Keratinocyte (primary cell): ENCODE measurements at regions not wholly inside any gene's neighbourhood (a gene's known extent, or its start where the extent isn't known, plus 50 kb on each side); places are given as distances from the start of the nearest gene placed in this dataset.
"Not testable (repeated sequence)": the region's sequence is repeated elsewhere in the genome, so short reads cannot be mapped to it uniquely, and the experiment has no call there.

ENCODE experiments used
- DNase-seq: peaks from one replicate; pipeline ENCODE4 v3.0.0-alpha.2; 2011; ENCODE audit warnings: low read depth, missing footprints, low spot score
- FAIRE-seq: peaks from 2 replicates; lab custom pipeline; 2011; peaks lifted over from hg19 to GRCh38; lab: Jason Lieb, UNC
- H2AFZ ChIP-seq: 2 replicates; pipeline ENCODE4 v1.6.0; 2012; ENCODE audit warnings: low read length, control low read depth, inconsistent platforms; ENCODE audit not compliant: control insufficient read depth
- H3K27ac ChIP-seq: 2 replicates; pipeline ENCODE4 v1.5.1; 2011; ENCODE audit warnings: low read length; ENCODE audit not compliant: control insufficient read depth, insufficient read depth
- H3K27me3 ChIP-seq: 3 replicates; pipeline ENCODE4 v1.6.0; 2011; ENCODE audit warnings: low read length; ENCODE audit not compliant: control insufficient read depth, insufficient read depth; ENCODE audit errors: extremely low read depth
- H3K36me3 ChIP-seq, 2 experiments: 2 replicates in 1 of 2; 3 replicates in 1 of 2; pipeline ENCODE4 v1.5.1; 2011; ENCODE audit warnings: low read length in 2 of 2, mild to moderate bottlenecking in 1 of 2; ENCODE audit not compliant: control insufficient read depth in 2 of 2, insufficient read depth in 2 of 2; ENCODE audit errors: extremely low read depth in 1 of 2
- H3K4me1 ChIP-seq: 3 replicates; pipeline ENCODE4 v1.5.1; 2011; ENCODE audit warnings: low read length; ENCODE audit not compliant: control insufficient read depth, insufficient read depth; ENCODE audit errors: extremely low read depth
- H3K4me2 ChIP-seq: 3 replicates; pipeline ENCODE4 v1.6.0; 2011; ENCODE audit warnings: low read depth, low read length; ENCODE audit not compliant: control insufficient read depth, insufficient read depth; ENCODE audit errors: extremely low read depth
- H3K4me3 ChIP-seq, 3 experiments: fragments of 200-600 bp in 1 of 3; sonication (generic) in 1 of 3; 2 replicates in 2 of 3; 3 replicates in 1 of 3; pipeline ENCODE4 v1.5.1; 2011 to 2016; ENCODE audit warnings: low read length in 3 of 3, mild to moderate bottlenecking in 3 of 3, control low read depth in 2 of 3, inconsistent platforms in 1 of 3, low read depth in 1 of 3, mixed read lengths in 1 of 3, mixed run types in 1 of 3, moderate library complexity in 1 of 3; ENCODE audit not compliant: control insufficient read depth in 2 of 3, insufficient read depth in 2 of 3; ENCODE audit errors: extremely low read depth in 1 of 3
- H3K79me2 ChIP-seq: 2 replicates; pipeline ENCODE4 v1.6.0; 2012; ENCODE audit warnings: low read length; ENCODE audit not compliant: control insufficient read depth, insufficient read depth
- H3K9ac ChIP-seq: 3 replicates; pipeline ENCODE4 v1.6.0; 2011; ENCODE audit warnings: low read length; ENCODE audit not compliant: control insufficient read depth, insufficient read depth; ENCODE audit errors: extremely low read depth
- H3K9me1 ChIP-seq: 3 replicates; pipeline ENCODE4 v1.6.0; 2011; ENCODE audit warnings: low read length; ENCODE audit not compliant: control insufficient read depth, insufficient read depth; ENCODE audit errors: extremely low read depth
- H3K9me3 ChIP-seq: 2 replicates; pipeline ENCODE4 v1.5.1; 2012; ENCODE audit warnings: low read depth, low read length; ENCODE audit not compliant: control insufficient read depth
- H4K20me1 ChIP-seq: 3 replicates; pipeline ENCODE4 v1.6.0; 2011; ENCODE audit warnings: low read length; ENCODE audit not compliant: control insufficient read depth, insufficient read depth; ENCODE audit errors: extremely low read depth
- CTCF ChIP-seq, 3 experiments: IDR thresholded peaks in 1 of 3; conservative IDR thresholded peaks in 1 of 3; optimal IDR thresholded peaks in 1 of 3; 2 replicates in 2 of 3; 3 replicates in 1 of 3; pipeline versions ENCODE3 to v1.5.1; 2011; ENCODE audit warnings: low read length in 3 of 3, mild to moderate bottlenecking in 3 of 3, moderate library complexity in 2 of 3, control low read depth in 1 of 3, inconsistent platforms in 1 of 3; ENCODE audit not compliant: insufficient read depth in 2 of 3; ENCODE audit errors: extremely low read depth in 1 of 3
- EZH2 ChIP-seq: IDR thresholded peaks from one replicate; pipeline ENCODE4 v1.6.1; 2012; ENCODE audit warnings: inconsistent platforms, mild to moderate bottlenecking, low read length, moderate library complexity
- dilution Hi-C: fragments of 300-500 bp; cut with MboI; formaldehyde crosslinking; loops from one replicate; pipeline ENCODE4 v1.7.0; 2020; ENCODE audit warnings: low sequenced_read_pairs; ENCODE audit not compliant: extremely low pct_ligation_motif_present

DNA sequence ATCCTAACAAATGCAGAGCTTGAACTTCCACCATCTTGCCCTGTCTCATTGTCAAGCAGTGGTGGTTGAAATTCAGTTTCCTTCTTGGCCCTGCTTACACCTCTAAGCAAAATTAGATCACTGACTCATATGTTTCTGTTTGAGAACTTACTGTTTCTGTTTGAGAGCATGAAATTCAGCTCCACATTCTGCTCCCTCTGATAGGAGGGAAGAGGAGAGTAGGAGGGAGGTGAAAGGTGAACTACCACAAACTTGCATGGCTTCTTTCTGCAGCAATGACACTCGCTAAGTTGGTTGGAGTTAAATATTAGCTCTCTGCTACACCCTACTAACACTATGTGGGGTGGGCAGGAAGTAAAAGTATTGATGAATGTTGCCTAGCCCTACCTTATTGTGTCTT is 117.8 kb upstream of the EDA2R start:
- Histone ChIP-seq H3K9me1 (no peaks in the 10 kb centered on the region), H3K9ac (no peak overlapping the region), H3K4me2 (no peak overlapping the region), H4K20me1 (no peaks in the 10 kb centered on the region), H3K27ac (no peak overlapping the region), H3K27me3 (no peaks in the 10 kb centered on the region), H3K4me3 (no peak overlapping the region), H3K36me3 (no peaks in the 10 kb centered on the region), H3K4me1 (no peaks in the 10 kb centered on the region), H3K9me3 (no peaks in the 10 kb centered on the region), H3K79me2 (no peaks in the 10 kb centered on the region), H2AFZ (no peak overlapping the region)
- FAIRE-seq (no peak), DNase-seq (no peak)
- dilution Hi-C loops = no loop called here
- no peak for TF ChIP-seq EZH2
- no peak for TF ChIP-seq CTCF (optimal IDR thresholded peaks at IDR 0.05 in 1 of 3, IDR thresholded peaks at IDR 0.05 in 1 of 3, conservative IDR thresholded peaks at IDR 0.05 in 1 of 3; ENCODE audit: extremely low read depth in 1 of 3, insufficient read depth in 2 of 3, low read length in 3 of 3)

DNA sequence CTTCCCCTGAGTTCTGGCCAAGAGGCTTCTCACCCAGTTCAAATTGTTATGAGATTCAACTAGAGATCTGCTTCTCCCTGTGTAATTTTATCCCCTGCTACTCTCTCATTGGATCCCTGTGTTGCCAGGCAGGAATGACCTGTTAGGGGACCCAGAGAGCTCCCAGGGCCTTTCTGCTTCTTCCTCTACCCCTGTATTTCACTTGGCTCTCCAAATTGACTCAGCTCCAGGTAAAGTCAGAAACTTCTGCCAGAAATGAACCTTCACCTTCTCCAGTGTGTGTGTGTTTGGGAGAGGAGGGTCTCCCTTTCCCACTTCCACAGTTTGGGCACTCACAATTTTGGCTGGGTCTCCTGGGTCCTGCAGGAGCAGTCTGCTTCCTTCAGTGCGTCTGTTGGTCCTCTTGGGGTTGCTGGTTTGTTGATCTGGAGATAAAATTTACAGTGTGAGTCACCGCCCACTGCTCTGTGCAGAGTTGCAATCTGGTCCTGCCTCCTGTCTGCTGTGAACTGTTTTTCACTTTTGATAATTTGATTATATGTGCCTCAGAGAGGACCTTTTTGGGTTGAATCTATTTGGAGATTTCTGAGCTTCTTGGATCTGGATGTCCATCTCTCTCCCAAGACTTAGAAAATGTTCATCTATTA is 112.4 kb upstream of the EDA2R start:
- TF ChIP-seq EZH2 (no peak), CTCF (optimal IDR thresholded peaks at IDR 0.05 in 1 of 3, IDR thresholded peaks at IDR 0.05 in 1 of 3, conservative IDR thresholded peaks at IDR 0.05 in 1 of 3; ENCODE audit: extremely low read depth in 1 of 3, insufficient read depth in 2 of 3, low read length in 3 of 3) (no peak)
- DNase-seq (no peak), FAIRE-seq (no peak)
- Histone ChIP-seq H3K36me3 (no peaks in the 10 kb centered on the region), H3K9me1 (no peaks in the 10 kb centered on the region), H3K27me3 (no peaks in the 10 kb centered on the region), H3K27ac (no peak overlapping the region), H3K4me2 (no peak overlapping the region), H3K4me1 (no peaks in the 10 kb centered on the region), H3K9ac (no peak overlapping the region), H2AFZ (no peak overlapping the region), H3K9me3 (no peaks in the 10 kb centered on the region), H4K20me1 (no peaks in the 10 kb centered on the region), H3K4me3 (no peak overlapping the region), H3K79me2 (no peaks in the 10 kb centered on the region)
- dilution Hi-C loops = no loop called here

GRCh38 chrX:66744519-66744918 is 105.6 kb upstream of the EDA2R start:
- H3K9me3 ChIP-seq, H2AFZ ChIP-seq, dilution Hi-C loops: not testable (repeated sequence)

More at GRCh38 chrX:66744519-66744918, 105.6 kb upstream of the EDA2R start:
- H3K9me1 ChIP-seq, H3K27ac ChIP-seq, H3K9ac ChIP-seq, H4K20me1 ChIP-seq, H3K4me1 ChIP-seq, H3K27me3 ChIP-seq, H3K4me2 ChIP-seq, H3K4me3 ChIP-seq, H3K36me3 ChIP-seq, H3K79me2 ChIP-seq, FAIRE-seq, DNase-seq: not testable (repeated sequence)
